ENCODE measurements at regions not wholly inside any gene's neighbourhood (a gene's known extent, or its start where the extent isn't known, plus 50 kb on each side); places are given as distances from the start of the nearest gene placed in this dataset.

- DNase-seq (ENCODE audit: low spot score), result no peak
Observed at GRCh38 chr5:135103575-135103853, 69.5 kb upstream of the PITX1 start.

GRCh38 chr5:135102716-135103574 lies 68.9 kb upstream of the PITX1 start:
- no peak overlapping the region for H3K27ac ChIP-seq (ENCODE audit: poor library complexity, severe bottlenecking)
- H3K36me3 ChIP-seq (ENCODE audit: low read depth), result no peaks in the 10 kb centered on the region
- DNase-seq (ENCODE audit: low spot score) (peak; percentile 57), ATAC-seq (ENCODE audit: low read depth) (no peak)
- H3K4me1 ChIP-seq (ENCODE audit: insufficient read depth, poor library complexity, severe bottlenecking), result peaks cover 13% of the 10 kb centered on the region
- H3K27me3 ChIP-seq (ENCODE audit: insufficient read depth, poor library complexity, severe bottlenecking), result no peaks in the 10 kb centered on the region
- no peak overlapping the region for H3K4me3 ChIP-seq (ENCODE audit: severe bottlenecking)
- no peaks in the 10 kb centered on the region for H3K9me3 ChIP-seq (ENCODE audit: severe bottlenecking)
- no peak for TF ChIP-seq CTCF (IDR thresholded peaks at IDR 0.05; ENCODE audit: poor library complexity, severe bottlenecking)

More at GRCh38 chr5:135103575-135103853, 69.5 kb upstream of the PITX1 start:
- H3K27me3 ChIP-seq (ENCODE audit: insufficient read depth, poor library complexity, severe bottlenecking), result no peaks in the 10 kb centered on the region
- H3K9me3 ChIP-seq (ENCODE audit: severe bottlenecking), result no peaks in the 10 kb centered on the region
- peaks cover 13% of the 10 kb centered on the region for H3K4me1 ChIP-seq (ENCODE audit: insufficient read depth, poor library complexity, severe bottlenecking)
- H3K36me3 ChIP-seq (ENCODE audit: low read depth), result no peaks in the 10 kb centered on the region
- no peak for TF ChIP-seq CTCF (IDR thresholded peaks at IDR 0.05; ENCODE audit: poor library complexity, severe bottlenecking)
- no peak overlapping the region for H3K27ac ChIP-seq (ENCODE audit: poor library complexity, severe bottlenecking)
- no peak for ATAC-seq (ENCODE audit: low read depth)
- no peak overlapping the region for H3K4me3 ChIP-seq (ENCODE audit: severe bottlenecking)

GRCh38 chr5:135100431-135100830 lies 66.4 kb upstream of the PITX1 start:
- ATAC-seq (ENCODE audit: low read depth), result no peak
- H3K27me3 ChIP-seq (ENCODE audit: insufficient read depth, poor library complexity, severe bottlenecking), result no peaks in the 10 kb centered on the region

GRCh38 chr5:135100011-135100410 lies 66.0 kb upstream of the PITX1 start:
- H3K9me3 ChIP-seq (ENCODE audit: severe bottlenecking), result no peaks in the 10 kb centered on the region
- ATAC-seq (ENCODE audit: low read depth), result no peak
- no peaks in the 10 kb centered on the region for H3K36me3 ChIP-seq (ENCODE audit: low read depth)
- no peaks in the 10 kb centered on the region for H3K27me3 ChIP-seq (ENCODE audit: insufficient read depth, poor library complexity, severe bottlenecking)
- H3K4me3 ChIP-seq (ENCODE audit: severe bottlenecking), result no peak overlapping the region
- H3K4me1 ChIP-seq (ENCODE audit: insufficient read depth, poor library complexity, severe bottlenecking), result no peaks in the 10 kb centered on the region
- no peak overlapping the region for H3K27ac ChIP-seq (ENCODE audit: poor library complexity, severe bottlenecking)
- no peak for TF ChIP-seq CTCF (IDR thresholded peaks at IDR 0.05; ENCODE audit: poor library complexity, severe bottlenecking)
- peak; percentile 36 for DNase-seq (ENCODE audit: low spot score)

More at GRCh38 chr5:135100431-135100830, 66.4 kb upstream of the PITX1 start:
- H3K9me3 ChIP-seq (ENCODE audit: severe bottlenecking), result no peaks in the 10 kb centered on the region
- no peaks in the 10 kb centered on the region for H3K4me1 ChIP-seq (ENCODE audit: insufficient read depth, poor library complexity, severe bottlenecking)
- no peak overlapping the region for H3K27ac ChIP-seq (ENCODE audit: poor library complexity, severe bottlenecking)
- TF ChIP-seq CTCF (IDR thresholded peaks at IDR 0.05; ENCODE audit: poor library complexity, severe bottlenecking), result no peak
- peak; percentile 29 for DNase-seq (ENCODE audit: low spot score)
- H3K36me3 ChIP-seq (ENCODE audit: low read depth), result no peaks in the 10 kb centered on the region
- no peak overlapping the region for H3K4me3 ChIP-seq (ENCODE audit: severe bottlenecking)

- H3K9me3 ChIP-seq (ENCODE audit: severe bottlenecking), result no peaks in the 10 kb centered on the region
- H3K27ac ChIP-seq (ENCODE audit: poor library complexity, severe bottlenecking), result no peak overlapping the region
- no peaks in the 10 kb centered on the region for H3K4me1 ChIP-seq (ENCODE audit: insufficient read depth, poor library complexity, severe bottlenecking)
- H3K36me3 ChIP-seq (ENCODE audit: low read depth), result no peaks in the 10 kb centered on the region
- ATAC-seq (ENCODE audit: low read depth), result no peak
- H3K4me3 ChIP-seq (ENCODE audit: severe bottlenecking), result no peak overlapping the region
- TF ChIP-seq CTCF (IDR thresholded peaks at IDR 0.05; ENCODE audit: poor library complexity, severe bottlenecking), result no peak
- H3K27me3 ChIP-seq (ENCODE audit: insufficient read depth, poor library complexity, severe bottlenecking), result no peaks in the 10 kb centered on the region
- no peak for DNase-seq (ENCODE audit: low spot score)
Observed at GRCh38 chr5:135097390-135097789, 63.4 kb upstream of the PITX1 start.

Measured in RWPE2 (cell line).